Activated naive CD4-positive, alpha-beta T cell treated with anti-CD3 and anti-CD28 coated beads for 36 hours (primary cell): ENCODE measurements at regions not wholly inside any gene's neighbourhood (a gene's known extent, or its start where the extent isn't known, plus 50 kb on each side); places are given as distances from the start of the nearest gene placed in this dataset.
"Not testable (repeated sequence)": the region's sequence is repeated elsewhere in the genome, so short reads cannot be mapped to it uniquely, and the experiment has no call there.

ENCODE experiments used
- CTCF ChIA-PET: fragments of 350-600 bp; sonication (Branson Sonifier 250); formaldehyde crosslinking; loops from one replicate; lab custom pipeline; 2021; ENCODE audit warnings: antibody characterized with exemption; lab: Charles Lee
- DNase-seq: peaks from one replicate; pipeline ENCODE4 v3.0.0-alpha.2; 2020
- H3K27ac Mint-ChIP-seq: one replicate; pipeline ENCODE4 v1.8.0; 2021; ENCODE audit warnings: mild to moderate bottlenecking, mixed read lengths
- H3K27me3 Mint-ChIP-seq: one replicate; pipeline ENCODE4 v1.8.0; 2021; ENCODE audit warnings: low read depth, mixed read lengths
- H3K36me3 Mint-ChIP-seq: one replicate; pipeline ENCODE4 v1.8.0; 2021; ENCODE audit warnings: low read depth, mixed read lengths
- H3K4me1 Mint-ChIP-seq: one replicate; pipeline ENCODE4 v1.8.0; 2021; ENCODE audit warnings: low read depth, mixed read lengths
- H3K4me3 Mint-ChIP-seq: one replicate; pipeline ENCODE4 v1.8.0; 2021; ENCODE audit warnings: mild to moderate bottlenecking, moderate library complexity, mixed read lengths
- H3K9me3 Mint-ChIP-seq: one replicate; pipeline ENCODE4 v1.8.0; 2021; ENCODE audit warnings: mixed read lengths
- intact Hi-C: fragments of 100-400 bp; cut with micrococcal nuclease; formaldehyde crosslinking; loops from one replicate; pipeline ENCODE4 v1.15.1; 2023

DNA sequence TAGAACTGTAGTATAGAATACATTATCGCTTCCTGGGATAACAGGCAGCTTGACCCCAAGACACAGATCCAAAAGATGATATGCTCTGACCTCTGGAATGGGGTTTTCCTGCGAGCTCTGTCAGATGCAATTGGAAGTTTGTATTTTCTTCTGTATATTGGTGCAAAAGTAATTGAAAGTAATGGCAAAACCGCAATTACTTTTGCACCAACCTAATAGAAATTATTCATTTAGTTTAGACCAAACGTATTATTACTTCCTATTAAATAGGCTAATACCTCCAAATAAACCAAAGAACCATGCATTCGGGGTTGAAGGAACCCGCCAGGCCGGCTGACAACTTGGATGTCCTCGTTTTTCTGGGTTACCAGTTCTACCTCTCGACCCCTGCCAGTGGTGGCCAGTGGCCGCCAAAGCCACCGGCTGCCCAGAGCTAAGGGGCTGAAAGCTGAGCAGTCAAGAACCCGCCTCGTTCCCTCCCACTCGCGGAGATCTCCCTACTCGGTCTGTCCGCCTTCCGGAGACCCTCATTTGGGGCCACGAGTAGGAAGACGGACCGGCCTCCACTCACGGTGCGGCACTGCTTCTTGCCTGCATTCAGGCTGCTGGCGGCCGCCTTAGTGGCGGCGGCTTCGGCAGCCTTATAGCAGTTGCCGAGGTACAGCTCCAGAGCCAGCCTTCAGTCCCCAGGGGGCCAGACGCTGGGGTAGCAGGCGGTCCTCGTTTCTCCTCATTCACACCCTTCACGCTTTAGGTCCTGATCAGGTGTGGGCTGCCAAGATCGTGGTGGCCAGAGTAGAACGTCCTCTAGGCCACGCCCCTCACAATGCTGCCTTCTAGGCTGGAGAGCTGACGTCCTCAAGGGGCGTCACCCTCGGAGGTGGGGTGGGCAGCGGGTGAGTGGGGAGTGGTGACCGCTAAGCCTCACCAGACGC, 121.9 kb downstream of the RBMX2 start:
- H3K27me3 Mint-ChIP-seq, result no peaks in the 10 kb centered on the region
- H3K4me1 Mint-ChIP-seq, result no peaks in the 10 kb centered on the region
- no peak for DNase-seq
- intact Hi-C loops, result no loop called here
- no peaks in the 10 kb centered on the region for H3K36me3 Mint-ChIP-seq
- no peak overlapping the region for H3K27ac Mint-ChIP-seq
- peak overlapping the region; percentile 4 for H3K4me3 Mint-ChIP-seq
- no peaks in the 10 kb centered on the region for H3K9me3 Mint-ChIP-seq
- CTCF ChIA-PET, result no interaction called here

GRCh38 chrX:130524476-130525194, 122.8 kb downstream of the RBMX2 start:
- DNase-seq, result no peak
- H3K4me1 Mint-ChIP-seq, result no peaks in the 10 kb centered on the region
- H3K27me3 Mint-ChIP-seq, result no peaks in the 10 kb centered on the region
- no peaks in the 10 kb centered on the region for H3K36me3 Mint-ChIP-seq
- intact Hi-C loops, result no loop called here
- no peak overlapping the region for H3K27ac Mint-ChIP-seq
- CTCF ChIA-PET, result no interaction called here
- no peak overlapping the region for H3K4me3 Mint-ChIP-seq
- no peaks in the 10 kb centered on the region for H3K9me3 Mint-ChIP-seq

DNA sequence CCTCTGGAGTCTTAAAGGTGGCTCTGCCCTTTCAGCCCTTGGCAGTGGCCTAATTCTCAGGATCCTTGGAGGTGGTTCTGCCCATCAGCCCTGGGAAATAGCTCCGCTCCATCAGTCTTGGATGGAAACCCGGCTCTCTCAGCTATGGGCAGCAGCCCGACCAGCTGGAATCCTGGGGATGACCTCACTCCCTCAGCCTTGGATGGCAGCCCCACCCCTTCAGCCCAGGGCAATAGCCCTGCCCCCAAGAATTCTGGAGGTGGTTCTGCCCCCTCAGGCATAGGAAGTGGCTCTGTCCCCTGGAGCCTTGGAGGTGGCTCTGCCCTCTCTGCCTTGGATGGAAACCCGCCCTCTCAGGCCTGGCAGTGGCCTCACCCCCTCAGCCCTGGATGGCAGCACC, 127.7 kb downstream of the RBMX2 start:
- DNase-seq, result no peak
- CTCF ChIA-PET, result no interaction called here
- Mint-ChIP-seq H3K4me3 (no peak overlapping the region), H3K36me3 (no peaks in the 10 kb centered on the region), H3K4me1 (no peaks in the 10 kb centered on the region), H3K9me3 (no peaks in the 10 kb centered on the region), H3K27ac (no peak overlapping the region), H3K27me3 (no peaks in the 10 kb centered on the region)
- intact Hi-C loops, result no loop called here

- Mint-ChIP-seq H3K27me3 (no peaks in the 10 kb centered on the region), H3K9me3 (no peaks in the 10 kb centered on the region), H3K4me3 (no peak overlapping the region), H3K27ac (no peak overlapping the region), H3K36me3 (no peaks in the 10 kb centered on the region), H3K4me1 (no peaks in the 10 kb centered on the region)
- CTCF ChIA-PET, result no interaction called here
- intact Hi-C loops, result no loop called here
- no peak for DNase-seq
Measured at GRCh38 chrX:130531066-130531465, 129.3 kb downstream of the RBMX2 start.

GRCh38 chrX:130539721-130540321, 138.0 kb downstream of the RBMX2 start:
- no peaks in the 10 kb centered on the region for H3K9me3 Mint-ChIP-seq

GRCh38 chrX:130543603-130544325, 142.0 kb downstream of the RBMX2 start:
- no peaks in the 10 kb centered on the region for H3K4me1 Mint-ChIP-seq
- H3K36me3 Mint-ChIP-seq, result no peaks in the 10 kb centered on the region
- peaks cover 3% of the 10 kb centered on the region for H3K27me3 Mint-ChIP-seq
- no peak overlapping the region for H3K4me3 Mint-ChIP-seq
- CTCF ChIA-PET, result interaction anchor here (0.8 to 6.7 kb wide), 2 partner anchors 141 to 372 kb away, joined by 3 to 42 read pairs; no protein-coding TSS in a partner anchor
- H3K9me3 Mint-ChIP-seq, result no peaks in the 10 kb centered on the region
- intact Hi-C loops, result loop anchor here (5.0 kb wide), 1 partner anchor 1089 kb away; no protein-coding TSS in a partner anchor
- DNase-seq, result no peak
- H3K27ac Mint-ChIP-seq, result no peak overlapping the region

More at GRCh38 chrX:130539721-130540321, 138.0 kb downstream of the RBMX2 start:
- CTCF ChIA-PET, result interaction anchor here (0.7 to 6.7 kb wide), 6 partner anchors 11 to 405 kb away, joined by 3 to 42 read pairs (median 3); no protein-coding TSS in a partner anchor
- peak; percentile 65 for DNase-seq
- Mint-ChIP-seq H3K4me1 (no peaks in the 10 kb centered on the region), H3K36me3 (no peaks in the 10 kb centered on the region), H3K27me3 (peaks cover 6% of the 10 kb centered on the region), H3K4me3 (no peak overlapping the region), H3K27ac (no peak overlapping the region)
- intact Hi-C loops, result loop anchor here (1.0 to 5.0 kb wide), 4 partner anchors 210 to 1092 kb away; partner anchors contain the start of gene ENOX2

DNA sequence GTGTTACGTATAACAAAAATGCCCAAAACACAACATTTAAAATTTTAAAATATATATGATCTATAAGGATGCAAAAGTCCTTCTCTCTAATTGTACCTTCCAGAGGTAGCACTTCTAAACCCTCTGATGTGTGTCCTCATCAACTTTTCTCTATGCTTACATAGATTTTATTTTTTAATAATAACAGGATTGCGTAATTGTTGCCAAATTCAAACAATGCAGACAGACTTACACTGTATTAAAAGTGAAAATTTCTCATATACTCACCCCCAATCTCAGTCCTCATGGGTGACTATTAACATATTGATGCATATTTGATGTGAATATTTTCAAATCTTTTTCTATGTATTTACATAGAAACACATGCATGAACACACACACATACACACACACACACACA, 144.0 kb downstream of the RBMX2 start:
- no peaks in the 10 kb centered on the region for H3K36me3 Mint-ChIP-seq
- CTCF ChIA-PET, result no interaction called here
- intact Hi-C loops, result no loop called here

DNA sequence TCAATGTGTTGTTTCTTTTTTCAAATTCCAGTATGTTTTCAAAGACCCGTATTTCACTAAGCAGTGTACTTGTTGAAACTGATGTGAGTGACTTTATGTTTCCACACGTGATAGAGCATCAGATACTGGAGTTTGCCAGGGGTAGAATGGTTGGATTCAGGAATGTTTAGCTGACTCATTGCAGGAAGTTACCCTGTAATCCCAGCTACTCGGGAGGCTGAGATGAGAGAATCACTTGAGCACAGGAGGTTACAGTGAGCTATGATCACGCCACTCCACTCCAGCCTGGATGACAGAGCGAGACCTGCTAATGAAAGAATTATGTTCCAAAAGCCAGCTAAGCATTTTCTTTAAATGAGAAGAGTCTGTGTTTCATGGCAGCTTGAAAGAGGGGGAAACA, 147.6 kb downstream of the RBMX2 start:
- DNase-seq, intact Hi-C loops, H3K4me1 Mint-ChIP-seq, H3K4me3 Mint-ChIP-seq, H3K27me3 Mint-ChIP-seq, H3K36me3 Mint-ChIP-seq, H3K27ac Mint-ChIP-seq, CTCF ChIA-PET, H3K9me3 Mint-ChIP-seq: not testable (repeated sequence)

More for the DNA sequence above, 144.0 kb downstream of the RBMX2 start:
- Mint-ChIP-seq H3K4me1 (no peaks in the 10 kb centered on the region), H3K27ac (no peak overlapping the region), H3K9me3 (no peaks in the 10 kb centered on the region), H3K27me3 (peaks cover 3% of the 10 kb centered on the region), H3K4me3 (no peak overlapping the region)
- DNase-seq, result no peak

GRCh38 chrX:130550351-130550750, 148.6 kb downstream of the RBMX2 start:
- no peak for DNase-seq
- intact Hi-C loops, result no loop called here
- no peak overlapping the region for H3K27ac Mint-ChIP-seq
- CTCF ChIA-PET, result no interaction called here
- no peaks in the 10 kb centered on the region for H3K4me1 Mint-ChIP-seq
- H3K36me3 Mint-ChIP-seq, result no peaks in the 10 kb centered on the region
- H3K4me3 Mint-ChIP-seq, result no peak overlapping the region
- H3K27me3 Mint-ChIP-seq, result peaks cover 3% of the 10 kb centered on the region
- no peaks in the 10 kb centered on the region for H3K9me3 Mint-ChIP-seq

DNA sequence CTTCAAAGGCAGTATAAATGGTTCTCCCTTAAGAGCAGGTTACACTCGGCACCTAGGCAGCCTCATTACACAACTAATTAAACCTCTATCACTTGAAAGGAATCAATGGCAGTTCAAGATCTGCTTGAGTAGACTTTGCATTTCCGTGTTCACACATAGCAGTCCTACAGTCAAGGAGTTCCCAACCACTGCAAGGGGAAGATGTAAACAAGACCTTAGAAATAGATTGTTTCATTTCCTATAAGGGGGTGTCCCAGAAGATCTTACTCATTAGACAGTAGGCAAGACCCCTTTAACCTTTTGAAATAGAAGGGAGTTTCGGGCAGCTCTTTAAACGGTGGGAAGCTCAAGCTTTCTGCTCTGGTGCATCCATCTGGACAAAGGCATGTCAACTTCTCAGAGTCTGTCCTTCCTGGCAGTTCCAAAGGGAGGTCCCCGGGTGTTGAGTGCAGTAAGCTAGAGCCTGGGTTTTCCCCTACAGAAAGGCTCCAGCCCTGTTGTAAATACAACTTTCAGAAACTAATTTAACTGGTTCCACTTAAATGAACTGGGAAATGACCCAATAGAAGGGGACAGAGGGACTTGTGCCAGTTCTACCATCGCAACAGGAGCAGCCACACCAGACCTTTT, 150.8 kb downstream of the RBMX2 start:
- no peaks in the 10 kb centered on the region for H3K9me3 Mint-ChIP-seq
- CTCF ChIA-PET, result no interaction called here
- intact Hi-C loops, result no loop called here
- no peak overlapping the region for H3K27ac Mint-ChIP-seq
- H3K27me3 Mint-ChIP-seq, result peaks cover 3% of the 10 kb centered on the region
- no peak overlapping the region for H3K4me3 Mint-ChIP-seq
- no peaks in the 10 kb centered on the region for H3K4me1 Mint-ChIP-seq
- no peak for DNase-seq
- H3K36me3 Mint-ChIP-seq, result no peaks in the 10 kb centered on the region

- DNase-seq, result no peak
- Mint-ChIP-seq H3K27ac (no peak overlapping the region), H3K27me3 (no peaks in the 10 kb centered on the region), H3K4me1 (no peaks in the 10 kb centered on the region), H3K36me3 (no peaks in the 10 kb centered on the region), H3K4me3 (no peak overlapping the region), H3K9me3 (no peaks in the 10 kb centered on the region)
- intact Hi-C loops, result no loop called here
- CTCF ChIA-PET, result interaction anchor here (0.6 kb wide), 1 partner anchor 20 kb away, joined by 5 read pairs; no protein-coding TSS in a partner anchor
Measured at GRCh38 chrX:130555341-130555740, 153.6 kb downstream of the RBMX2 start.
